PC-3 (cell line): ENCODE measurements at regions not wholly inside any gene's neighbourhood (a gene's known extent, or its start where the extent isn't known, plus 50 kb on each side); places are given as distances from the start of the nearest gene placed in this dataset.

Source experiments
- ATAC-seq: fragments of 200-7000 bp; cut with Tn5 transposase; 2 replicates; pipeline ENCODE4 v1.9.1; 2020; ENCODE audit warnings: mild to moderate bottlenecking, moderate library complexity
- BruUV-seq: library from RNA; stranded (reverse); fragments of 400-500 nt; replicated peaks from 2 replicates; lab custom pipeline; 2021; lab: Mats Ljungman, UMichigan
- CTCF ChIA-PET: fragments of 300-600 bp; sonication (Branson Sonifier 250); formaldehyde crosslinking; loops from one replicate; lab custom pipeline; 2022; ENCODE audit warnings: antibody characterized with exemption; lab: Charles Lee
- POLR2A ChIA-PET: fragments of 300-600 bp; sonication (Branson Sonifier 250); formaldehyde crosslinking; loops from one replicate; lab custom pipeline; 2022; ENCODE audit warnings: antibody characterized with exemption; ENCODE audit not compliant: unreplicated experiment; lab: Charles Lee
- DNase-seq: peaks from one replicate; pipeline ENCODE4 v3.0.0-alpha.2; 2015
- H2AFZ ChIP-seq: fragments of 300-600 bp; sonication (generic); 2 replicates; pipeline ENCODE4 v1.6.0; 2016; ENCODE audit warnings: antibody characterized with exemption, low read length
- H3F3A ChIP-seq: fragments of 300-600 bp; sonication (generic); one replicate; pipeline ENCODE4 v1.6.0; 2017; ENCODE audit warnings: antibody characterized with exemption, low read length, control low read depth, mild to moderate bottlenecking; ENCODE audit not compliant: unreplicated experiment
- H3K27ac ChIP-seq: fragments of 300-600 bp; sonication (generic); 2 replicates; pipeline ENCODE4 v1.5.1; 2016; ENCODE audit warnings: mild to moderate bottlenecking, low read length
- H3K27me3 ChIP-seq: fragments of 300-600 bp; sonication (generic); 2 replicates; pipeline ENCODE4 v1.6.1; 2016; ENCODE audit warnings: low read length, mixed read lengths
- H3K36me3 ChIP-seq: fragments of 300-600 bp; sonication (generic); 2 replicates; pipeline ENCODE4 v1.6.1; 2016; ENCODE audit warnings: low read depth, mixed run types, low read length, mixed read lengths
- H3K4me1 ChIP-seq: fragments of 300-600 bp; sonication (generic); 2 replicates; pipeline ENCODE4 v1.5.1; 2016; ENCODE audit warnings: low read length; ENCODE audit not compliant: insufficient read depth
- H3K4me2 ChIP-seq: fragments of 300-600 bp; sonication (generic); 2 replicates; pipeline ENCODE4 v1.6.0; 2016; ENCODE audit warnings: low read length
- H3K4me3 ChIP-seq: fragments of 300-600 bp; sonication (generic); 2 replicates; pipeline ENCODE4 v1.5.1; 2016; ENCODE audit warnings: mild to moderate bottlenecking, low read length, mixed read lengths
- H3K79me2 ChIP-seq: fragments of 300-600 bp; sonication (generic); 2 replicates; pipeline ENCODE4 v1.6.1; 2017; ENCODE audit warnings: low read length, mixed read lengths
- H3K9ac ChIP-seq: fragments of 300-600 bp; sonication (generic); 2 replicates; pipeline ENCODE4 v1.6.0; 2016; ENCODE audit warnings: mild to moderate bottlenecking, low read length
- H3K9me2 ChIP-seq: fragments of 300-600 bp; sonication (generic); replicated peaks from 2 replicates; pipeline ENCODE4 v1.6.1; 2016; ENCODE audit warnings: mixed run types, low read length, mixed read lengths
- H3K9me3 ChIP-seq: fragments of 300-600 bp; sonication (generic); 2 replicates; pipeline ENCODE4 v1.6.1; 2016; ENCODE audit warnings: low read length, mixed read lengths
- H4K20me1 ChIP-seq: fragments of 300-600 bp; sonication (generic); 2 replicates; pipeline ENCODE4 v1.6.1; 2016; ENCODE audit warnings: low read length, mixed read lengths
- EZH2 ChIP-seq: fragments of 300-600 bp; sonication (generic); IDR thresholded peaks from one replicate; pipeline ENCODE4 v1.6.1; 2017; ENCODE audit warnings: antibody characterized with exemption, mild to moderate bottlenecking, low read length; ENCODE audit not compliant: unreplicated experiment
- EZH2phosphoT487 ChIP-seq: fragments of 300-600 bp; sonication (generic); IDR thresholded peaks from 2 replicates; pipeline ENCODE4 v1.6.1; 2018; ENCODE audit warnings: mild to moderate bottlenecking, antibody characterized with exemption, low read length, borderline replicate concordance
- intact Hi-C: fragments of 100-400 bp; cut with micrococcal nuclease; formaldehyde crosslinking; loops from 2 replicates; pipeline ENCODE4 v1.9.0; 2023
- TF ChIP-seq, protein P1 (sequence below): fragments of 300-600 bp; sonication (generic); conservative IDR thresholded peaks from 2 replicates; pipeline ENCODE4 v1.5.1; 2017; ENCODE audit warnings: antibody characterized with exemption, low read depth, mild to moderate bottlenecking, low read length

DNA sequence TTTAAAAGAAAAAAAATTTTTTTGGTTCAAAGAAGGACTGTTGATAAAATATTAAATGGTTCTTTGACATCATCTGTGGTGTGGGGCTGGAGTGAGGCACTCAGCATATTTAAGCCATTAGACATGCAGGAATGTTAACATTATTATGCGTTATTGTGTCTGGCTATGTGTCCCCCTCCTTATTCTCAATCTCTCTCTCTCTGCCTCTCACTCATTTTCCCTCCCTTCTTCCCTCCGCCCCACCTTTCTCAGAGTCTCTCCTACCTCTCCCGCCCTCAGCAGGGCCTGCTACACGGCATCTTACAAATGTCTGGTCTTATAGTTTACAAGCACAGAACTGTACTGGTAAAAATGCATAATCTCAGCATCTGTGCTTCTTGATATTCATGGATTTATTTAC, 287.8 kb upstream of the TMEM161B start:
- no peaks in the 10 kb centered on the region for H3K27me3 ChIP-seq
- POLR2A ChIA-PET = no interaction called here
- TF ChIP-seq EZH2phosphoT487 = no peak
- TF ChIP-seq, protein P1, sequence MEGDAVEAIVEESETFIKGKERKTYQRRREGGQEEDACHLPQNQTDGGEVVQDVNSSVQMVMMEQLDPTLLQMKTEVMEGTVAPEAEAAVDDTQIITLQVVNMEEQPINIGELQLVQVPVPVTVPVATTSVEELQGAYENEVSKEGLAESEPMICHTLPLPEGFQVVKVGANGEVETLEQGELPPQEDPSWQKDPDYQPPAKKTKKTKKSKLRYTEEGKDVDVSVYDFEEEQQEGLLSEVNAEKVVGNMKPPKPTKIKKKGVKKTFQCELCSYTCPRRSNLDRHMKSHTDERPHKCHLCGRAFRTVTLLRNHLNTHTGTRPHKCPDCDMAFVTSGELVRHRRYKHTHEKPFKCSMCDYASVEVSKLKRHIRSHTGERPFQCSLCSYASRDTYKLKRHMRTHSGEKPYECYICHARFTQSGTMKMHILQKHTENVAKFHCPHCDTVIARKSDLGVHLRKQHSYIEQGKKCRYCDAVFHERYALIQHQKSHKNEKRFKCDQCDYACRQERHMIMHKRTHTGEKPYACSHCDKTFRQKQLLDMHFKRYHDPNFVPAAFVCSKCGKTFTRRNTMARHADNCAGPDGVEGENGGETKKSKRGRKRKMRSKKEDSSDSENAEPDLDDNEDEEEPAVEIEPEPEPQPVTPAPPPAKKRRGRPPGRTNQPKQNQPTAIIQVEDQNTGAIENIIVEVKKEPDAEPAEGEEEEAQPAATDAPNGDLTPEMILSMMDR = no peak
- no peak for TF ChIP-seq EZH2
- H3K79me2 ChIP-seq = no peaks in the 10 kb centered on the region
- H3K27ac ChIP-seq = no peak overlapping the region
- no peaks in the 10 kb centered on the region for H3K36me3 ChIP-seq
- no peak overlapping the region for H3K9ac ChIP-seq
- H3K4me1 ChIP-seq = no peaks in the 10 kb centered on the region
- H2AFZ ChIP-seq = no peak overlapping the region
- H3K9me3 ChIP-seq = no peaks in the 10 kb centered on the region
- intact Hi-C loops = no loop called here
- CTCF ChIA-PET = interaction anchor here (0.7 kb wide), 1 partner anchor 306 kb away, joined by 3 read pairs; no protein-coding TSS in a partner anchor
- ATAC-seq (no peak; the same call in 1 of the 2 replicates), DNase-seq (no peak)
- no peaks in the 10 kb centered on the region for H3F3A ChIP-seq
- no peak overlapping the region for H3K4me3 ChIP-seq
- no peak overlapping the region for H3K4me2 ChIP-seq
- BruUV-seq = no TSS peak
- no peaks in the 10 kb centered on the region for H3K9me2 ChIP-seq
- no peaks in the 10 kb centered on the region for H4K20me1 ChIP-seq

DNA sequence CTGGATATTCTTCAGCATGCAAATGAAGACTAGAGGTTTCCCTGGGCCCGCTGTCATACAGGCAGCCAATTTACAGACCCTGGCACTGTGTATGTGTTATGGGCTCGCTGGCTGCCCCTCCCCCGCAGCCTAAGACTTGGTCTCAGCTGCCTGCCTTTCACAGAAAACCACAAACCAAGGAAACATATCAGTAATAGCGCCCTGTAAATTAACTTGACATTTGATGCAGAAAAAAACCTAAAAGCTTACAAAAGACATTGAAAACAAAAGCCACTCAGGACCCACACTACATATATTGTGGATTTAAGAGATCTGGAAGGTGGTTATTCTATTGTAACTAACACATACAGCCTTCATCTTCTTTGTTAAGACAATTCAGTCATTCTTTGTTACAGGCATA, 287.0 kb upstream of the TMEM161B start:
- POLR2A ChIA-PET = no interaction called here
- no peak overlapping the region for H3K4me3 ChIP-seq
- H3K9me3 ChIP-seq = no peaks in the 10 kb centered on the region
- ATAC-seq (no peak), DNase-seq (no peak)
- H3F3A ChIP-seq = no peaks in the 10 kb centered on the region
- no peak overlapping the region for H3K27ac ChIP-seq
- no peaks in the 10 kb centered on the region for H3K79me2 ChIP-seq
- H3K9me2 ChIP-seq = no peaks in the 10 kb centered on the region
- no peak overlapping the region for H3K9ac ChIP-seq
- no TSS peak for BruUV-seq
- no peaks in the 10 kb centered on the region for H4K20me1 ChIP-seq
- H2AFZ ChIP-seq = no peak overlapping the region
- no peak overlapping the region for H3K4me2 ChIP-seq
- CTCF ChIA-PET = interaction anchor here (0.7 kb wide), 1 partner anchor 306 kb away, joined by 3 read pairs; no protein-coding TSS in a partner anchor
- no peaks in the 10 kb centered on the region for H3K27me3 ChIP-seq
- no peaks in the 10 kb centered on the region for H3K36me3 ChIP-seq
- no peaks in the 10 kb centered on the region for H3K4me1 ChIP-seq
- intact Hi-C loops = no loop called here
- TF ChIP-seq EZH2 (no peak), EZH2phosphoT487 (no peak)
- TF ChIP-seq, protein P1 = no peak

DNA sequence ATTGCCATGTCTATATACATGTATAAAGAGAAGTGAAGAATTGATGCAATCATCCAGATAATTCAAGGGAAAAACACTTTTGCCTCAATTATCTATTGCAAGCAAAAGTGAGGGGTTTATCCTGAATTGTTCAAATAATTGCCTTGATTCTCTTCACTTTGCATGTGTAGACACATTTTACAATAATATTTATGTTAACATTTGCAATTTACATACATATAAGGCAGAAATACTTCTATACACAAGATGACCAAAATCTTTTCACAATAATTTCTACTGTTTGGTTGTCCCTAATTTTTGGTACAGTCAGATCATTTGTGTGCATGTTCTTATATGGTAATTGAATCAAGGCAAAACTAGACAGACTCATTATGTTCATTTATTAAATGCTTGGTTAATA, 285.3 kb upstream of the TMEM161B start:
- Histone ChIP-seq H4K20me1 (no peaks in the 10 kb centered on the region), H2AFZ (no peak overlapping the region), H3K27me3 (no peaks in the 10 kb centered on the region), H3K4me3 (no peak overlapping the region), H3K4me1 (no peaks in the 10 kb centered on the region), H3K36me3 (no peaks in the 10 kb centered on the region), H3K4me2 (no peak overlapping the region), H3K9ac (no peak overlapping the region), H3F3A (no peaks in the 10 kb centered on the region), H3K9me3 (no peaks in the 10 kb centered on the region), H3K79me2 (no peaks in the 10 kb centered on the region), H3K9me2 (no peaks in the 10 kb centered on the region), H3K27ac (no peak overlapping the region)
- ATAC-seq (no peak), DNase-seq (no peak)
- TF ChIP-seq EZH2 = no peak
- TF ChIP-seq, protein P1 = no peak
- TF ChIP-seq EZH2phosphoT487 = no peak
- POLR2A ChIA-PET = no interaction called here
- CTCF ChIA-PET = no interaction called here
- BruUV-seq = no TSS peak
- intact Hi-C loops = no loop called here
